GM23338 (cell line): ENCODE measurements at regions not wholly inside any gene's neighbourhood (a gene's known extent, or its start where the extent isn't known, plus 50 kb on each side); places are given as distances from the start of the nearest gene placed in this dataset.

Source experiments
- ATAC-seq: fragments of 200-7000 bp; cut with Tn5 transposase; 3 replicates; pipeline ENCODE4 v1.9.1; 2020
- DNase-seq: peaks from one replicate; pipeline ENCODE4 v3.0.0-alpha.2; 2015; ENCODE audit warnings: low spot score
- H2AFZ ChIP-seq: fragments of 200-600 bp; sonication (generic); 2 replicates; pipeline ENCODE4 v1.8.0; 2016; ENCODE audit warnings: antibody characterized with exemption, mild to moderate bottlenecking, moderate library complexity
- H3F3A ChIP-seq: fragments of 200-600 bp; sonication (generic); replicated peaks from 2 replicates; pipeline ENCODE4 v1.8.0; 2017; ENCODE audit warnings: antibody characterized with exemption, mixed run types, low read depth
- H3K27ac ChIP-seq: fragments of 200-600 bp; sonication (generic); 2 replicates; pipeline ENCODE4 v1.6.1; 2016; ENCODE audit warnings: low read depth
- H3K27me3 ChIP-seq: fragments of 200-600 bp; sonication (generic); 2 replicates; pipeline ENCODE4 v1.8.0; 2016; ENCODE audit warnings: mild to moderate bottlenecking, mixed run types, moderate library complexity; ENCODE audit not compliant: insufficient read depth
- H3K36me3 ChIP-seq: fragments of 200-600 bp; sonication (generic); 2 replicates; pipeline ENCODE4 v1.8.0; 2016; ENCODE audit warnings: mild to moderate bottlenecking; ENCODE audit not compliant: insufficient read depth
- H3K4me1 ChIP-seq: fragments of 200-600 bp; sonication (generic); 2 replicates; pipeline ENCODE4 v1.8.0; 2016; ENCODE audit warnings: mild to moderate bottlenecking, moderate library complexity; ENCODE audit not compliant: insufficient read depth
- H3K4me2 ChIP-seq: fragments of 200-600 bp; sonication (generic); 2 replicates; pipeline ENCODE4 v1.7.1; 2017; ENCODE audit warnings: mixed run types
- H3K4me3 ChIP-seq: fragments of 200-600 bp; sonication (generic); 2 replicates; pipeline ENCODE4 v1.6.1; 2016; ENCODE audit warnings: mixed run types
- H3K79me2 ChIP-seq: fragments of 200-600 bp; sonication (generic); replicated peaks from 2 replicates; pipeline ENCODE4 v1.8.0; 2017; ENCODE audit warnings: mild to moderate bottlenecking; ENCODE audit not compliant: insufficient read depth
- H3K9me2 ChIP-seq: fragments of 200-600 bp; sonication (generic); 2 replicates; pipeline ENCODE4 v1.8.0; 2017; ENCODE audit not compliant: insufficient read depth
- H4K20me1 ChIP-seq: fragments of 200-600 bp; sonication (generic); replicated peaks from 2 replicates; pipeline ENCODE4 v1.8.0; 2017; ENCODE audit warnings: mild to moderate bottlenecking; ENCODE audit not compliant: insufficient read depth
- H3K27ac Mint-ChIP-seq: 2 replicates; pipeline ENCODE4 v1.8.0; 2020; ENCODE audit warnings: inconsistent platforms, mild to moderate bottlenecking, moderate library complexity, mixed read lengths
- H3K27me3 Mint-ChIP-seq: 3 replicates; pipeline ENCODE4 v1.8.0; 2022; ENCODE audit warnings: low read depth, mild to moderate bottlenecking, moderate library complexity, mixed read lengths, inconsistent platforms; ENCODE audit not compliant: insufficient read depth, poor library complexity
- H3K36me3 Mint-ChIP-seq: 3 replicates; pipeline ENCODE4 v1.8.0; 2021; ENCODE audit warnings: low read depth, mild to moderate bottlenecking, inconsistent platforms, moderate library complexity, mixed read lengths
- H3K4me1 Mint-ChIP-seq: 3 replicates; pipeline ENCODE4 v1.8.0; 2020; ENCODE audit warnings: mild to moderate bottlenecking, inconsistent platforms, mixed read lengths
- H3K4me3 Mint-ChIP-seq: 3 replicates; pipeline ENCODE4 v1.8.0; 2021; ENCODE audit warnings: moderate library complexity, mild to moderate bottlenecking, inconsistent platforms, mixed read lengths
- H3K9me3 Mint-ChIP-seq: 3 replicates; pipeline ENCODE4 v1.8.0; 2020; ENCODE audit warnings: moderate library complexity, mild to moderate bottlenecking, inconsistent platforms, mixed read lengths
- CREB1 ChIP-seq: fragments of 250-450 bp; sonication (Bioruptor Pico); IDR thresholded peaks from 2 replicates; pipeline ENCODE4 v1.5.0; 2020; ENCODE audit warnings: low read depth, mild to moderate bottlenecking, moderate library complexity
- EZH2 ChIP-seq: fragments of 200-600 bp; sonication (generic); IDR thresholded peaks from one replicate; pipeline ENCODE4 v1.8.0; 2017; ENCODE audit warnings: antibody characterized with exemption, mild to moderate bottlenecking, low read depth; ENCODE audit not compliant: unreplicated experiment
- EZH2phosphoT487 ChIP-seq: fragments of 200-600 bp; sonication (generic); IDR thresholded peaks from one replicate; pipeline ENCODE4 v1.8.1; 2018; ENCODE audit warnings: antibody characterized with exemption; ENCODE audit not compliant: unreplicated experiment
- JUNB ChIP-seq: IDR thresholded peaks from one replicate; pipeline ENCODE4 v1.6.1; 2016; ENCODE audit warnings: antibody characterized with exemption; ENCODE audit not compliant: unreplicated experiment
- NANOG ChIP-seq: IDR thresholded peaks from 2 replicates; pipeline ENCODE4 v1.6.1; 2016; ENCODE audit warnings: antibody characterized with exemption, borderline replicate concordance
- POLR2AphosphoS5 ChIP-seq: IDR thresholded peaks from 2 replicates; pipeline ENCODE4 v1.6.1; 2016; ENCODE audit warnings: antibody characterized with exemption, low read depth
- STAT1 ChIP-seq: IDR thresholded peaks from one replicate; pipeline ENCODE4 v1.6.1; 2016; ENCODE audit warnings: antibody characterized with exemption; ENCODE audit not compliant: unreplicated experiment
- ZNF114 ChIP-seq: fragments of 250-450 bp; sonication (Bioruptor Pico); IDR thresholded peaks from 2 replicates; pipeline ENCODE4 v1.5.0; 2020; ENCODE audit warnings: mild to moderate bottlenecking, moderate library complexity
- ZNF331 ChIP-seq: fragments of 250-450 bp; sonication (Bioruptor Pico); IDR thresholded peaks from 2 replicates; pipeline ENCODE4 v1.5.0; 2020; ENCODE audit warnings: low read depth, mild to moderate bottlenecking, moderate library complexity
- TF ChIP-seq, protein P1 (sequence below): IDR thresholded peaks from one replicate; pipeline ENCODE4 v1.6.1; 2018; ENCODE audit warnings: antibody characterized with exemption; ENCODE audit not compliant: unreplicated experiment
- TF ChIP-seq, protein P2 (sequence below): IDR thresholded peaks from 2 replicates; pipeline ENCODE4 v1.6.1; 2016; ENCODE audit warnings: antibody characterized with exemption
- TF ChIP-seq, protein P3 (sequence below): fragments of 250-450 bp; sonication (Bioruptor Pico); IDR thresholded peaks from 2 replicates; pipeline ENCODE4 v1.5.0; 2020; ENCODE audit warnings: mild to moderate bottlenecking, moderate library complexity
- TF ChIP-seq, protein P4 (sequence below), 2 experiments: fragments of 200-600 bp in 1 of 2; sonication (generic) in 1 of 2; conservative IDR thresholded peaks; 2 replicates each; pipeline versions ENCODE4 v1.5.1 to v1.6.1; 2016 to 2017; ENCODE audit warnings: antibody characterized with exemption in 2 of 2, low read depth in 2 of 2, mild to moderate bottlenecking in 2 of 2, moderate library complexity in 1 of 2

DNA sequence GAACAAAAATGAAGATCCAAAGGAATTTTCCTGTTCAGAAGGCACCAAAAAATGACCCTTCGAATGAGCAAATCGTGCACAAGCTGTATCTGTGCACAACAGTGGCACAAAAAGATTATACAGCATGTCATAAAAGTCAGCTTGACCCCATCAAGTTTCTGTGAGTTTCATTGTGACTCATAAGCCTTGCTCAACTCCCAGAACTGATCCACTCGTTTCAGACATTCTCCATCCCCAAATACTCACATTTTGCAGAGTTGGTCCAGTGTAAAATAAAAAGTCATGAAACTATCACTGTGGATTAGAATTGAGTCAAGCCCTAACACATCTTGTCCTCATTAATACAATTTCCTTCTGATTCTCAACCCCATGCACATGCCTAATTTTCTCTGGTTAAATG lies 174.7 kb upstream of the PKN2 start:
- no peaks in the 10 kb centered on the region for H4K20me1 ChIP-seq
- H3K36me3 ChIP-seq: no peaks in the 10 kb centered on the region
- TF ChIP-seq, protein P1, sequence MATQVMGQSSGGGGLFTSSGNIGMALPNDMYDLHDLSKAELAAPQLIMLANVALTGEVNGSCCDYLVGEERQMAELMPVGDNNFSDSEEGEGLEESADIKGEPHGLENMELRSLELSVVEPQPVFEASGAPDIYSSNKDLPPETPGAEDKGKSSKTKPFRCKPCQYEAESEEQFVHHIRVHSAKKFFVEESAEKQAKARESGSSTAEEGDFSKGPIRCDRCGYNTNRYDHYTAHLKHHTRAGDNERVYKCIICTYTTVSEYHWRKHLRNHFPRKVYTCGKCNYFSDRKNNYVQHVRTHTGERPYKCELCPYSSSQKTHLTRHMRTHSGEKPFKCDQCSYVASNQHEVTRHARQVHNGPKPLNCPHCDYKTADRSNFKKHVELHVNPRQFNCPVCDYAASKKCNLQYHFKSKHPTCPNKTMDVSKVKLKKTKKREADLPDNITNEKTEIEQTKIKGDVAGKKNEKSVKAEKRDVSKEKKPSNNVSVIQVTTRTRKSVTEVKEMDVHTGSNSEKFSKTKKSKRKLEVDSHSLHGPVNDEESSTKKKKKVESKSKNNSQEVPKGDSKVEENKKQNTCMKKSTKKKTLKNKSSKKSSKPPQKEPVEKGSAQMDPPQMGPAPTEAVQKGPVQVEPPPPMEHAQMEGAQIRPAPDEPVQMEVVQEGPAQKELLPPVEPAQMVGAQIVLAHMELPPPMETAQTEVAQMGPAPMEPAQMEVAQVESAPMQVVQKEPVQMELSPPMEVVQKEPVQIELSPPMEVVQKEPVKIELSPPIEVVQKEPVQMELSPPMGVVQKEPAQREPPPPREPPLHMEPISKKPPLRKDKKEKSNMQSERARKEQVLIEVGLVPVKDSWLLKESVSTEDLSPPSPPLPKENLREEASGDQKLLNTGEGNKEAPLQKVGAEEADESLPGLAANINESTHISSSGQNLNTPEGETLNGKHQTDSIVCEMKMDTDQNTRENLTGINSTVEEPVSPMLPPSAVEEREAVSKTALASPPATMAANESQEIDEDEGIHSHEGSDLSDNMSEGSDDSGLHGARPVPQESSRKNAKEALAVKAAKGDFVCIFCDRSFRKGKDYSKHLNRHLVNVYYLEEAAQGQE: no peak
- no peak for TF ChIP-seq EZH2phosphoT487
- TF ChIP-seq STAT1: no peak
- TF ChIP-seq CREB1 (CRISPR knock-in tag): no peak
- TF ChIP-seq, protein P2, sequence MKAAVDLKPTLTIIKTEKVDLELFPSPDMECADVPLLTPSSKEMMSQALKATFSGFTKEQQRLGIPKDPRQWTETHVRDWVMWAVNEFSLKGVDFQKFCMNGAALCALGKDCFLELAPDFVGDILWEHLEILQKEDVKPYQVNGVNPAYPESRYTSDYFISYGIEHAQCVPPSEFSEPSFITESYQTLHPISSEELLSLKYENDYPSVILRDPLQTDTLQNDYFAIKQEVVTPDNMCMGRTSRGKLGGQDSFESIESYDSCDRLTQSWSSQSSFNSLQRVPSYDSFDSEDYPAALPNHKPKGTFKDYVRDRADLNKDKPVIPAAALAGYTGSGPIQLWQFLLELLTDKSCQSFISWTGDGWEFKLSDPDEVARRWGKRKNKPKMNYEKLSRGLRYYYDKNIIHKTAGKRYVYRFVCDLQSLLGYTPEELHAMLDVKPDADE: no peak
- TF ChIP-seq NANOG: no peak
- TF ChIP-seq, protein P3, sequence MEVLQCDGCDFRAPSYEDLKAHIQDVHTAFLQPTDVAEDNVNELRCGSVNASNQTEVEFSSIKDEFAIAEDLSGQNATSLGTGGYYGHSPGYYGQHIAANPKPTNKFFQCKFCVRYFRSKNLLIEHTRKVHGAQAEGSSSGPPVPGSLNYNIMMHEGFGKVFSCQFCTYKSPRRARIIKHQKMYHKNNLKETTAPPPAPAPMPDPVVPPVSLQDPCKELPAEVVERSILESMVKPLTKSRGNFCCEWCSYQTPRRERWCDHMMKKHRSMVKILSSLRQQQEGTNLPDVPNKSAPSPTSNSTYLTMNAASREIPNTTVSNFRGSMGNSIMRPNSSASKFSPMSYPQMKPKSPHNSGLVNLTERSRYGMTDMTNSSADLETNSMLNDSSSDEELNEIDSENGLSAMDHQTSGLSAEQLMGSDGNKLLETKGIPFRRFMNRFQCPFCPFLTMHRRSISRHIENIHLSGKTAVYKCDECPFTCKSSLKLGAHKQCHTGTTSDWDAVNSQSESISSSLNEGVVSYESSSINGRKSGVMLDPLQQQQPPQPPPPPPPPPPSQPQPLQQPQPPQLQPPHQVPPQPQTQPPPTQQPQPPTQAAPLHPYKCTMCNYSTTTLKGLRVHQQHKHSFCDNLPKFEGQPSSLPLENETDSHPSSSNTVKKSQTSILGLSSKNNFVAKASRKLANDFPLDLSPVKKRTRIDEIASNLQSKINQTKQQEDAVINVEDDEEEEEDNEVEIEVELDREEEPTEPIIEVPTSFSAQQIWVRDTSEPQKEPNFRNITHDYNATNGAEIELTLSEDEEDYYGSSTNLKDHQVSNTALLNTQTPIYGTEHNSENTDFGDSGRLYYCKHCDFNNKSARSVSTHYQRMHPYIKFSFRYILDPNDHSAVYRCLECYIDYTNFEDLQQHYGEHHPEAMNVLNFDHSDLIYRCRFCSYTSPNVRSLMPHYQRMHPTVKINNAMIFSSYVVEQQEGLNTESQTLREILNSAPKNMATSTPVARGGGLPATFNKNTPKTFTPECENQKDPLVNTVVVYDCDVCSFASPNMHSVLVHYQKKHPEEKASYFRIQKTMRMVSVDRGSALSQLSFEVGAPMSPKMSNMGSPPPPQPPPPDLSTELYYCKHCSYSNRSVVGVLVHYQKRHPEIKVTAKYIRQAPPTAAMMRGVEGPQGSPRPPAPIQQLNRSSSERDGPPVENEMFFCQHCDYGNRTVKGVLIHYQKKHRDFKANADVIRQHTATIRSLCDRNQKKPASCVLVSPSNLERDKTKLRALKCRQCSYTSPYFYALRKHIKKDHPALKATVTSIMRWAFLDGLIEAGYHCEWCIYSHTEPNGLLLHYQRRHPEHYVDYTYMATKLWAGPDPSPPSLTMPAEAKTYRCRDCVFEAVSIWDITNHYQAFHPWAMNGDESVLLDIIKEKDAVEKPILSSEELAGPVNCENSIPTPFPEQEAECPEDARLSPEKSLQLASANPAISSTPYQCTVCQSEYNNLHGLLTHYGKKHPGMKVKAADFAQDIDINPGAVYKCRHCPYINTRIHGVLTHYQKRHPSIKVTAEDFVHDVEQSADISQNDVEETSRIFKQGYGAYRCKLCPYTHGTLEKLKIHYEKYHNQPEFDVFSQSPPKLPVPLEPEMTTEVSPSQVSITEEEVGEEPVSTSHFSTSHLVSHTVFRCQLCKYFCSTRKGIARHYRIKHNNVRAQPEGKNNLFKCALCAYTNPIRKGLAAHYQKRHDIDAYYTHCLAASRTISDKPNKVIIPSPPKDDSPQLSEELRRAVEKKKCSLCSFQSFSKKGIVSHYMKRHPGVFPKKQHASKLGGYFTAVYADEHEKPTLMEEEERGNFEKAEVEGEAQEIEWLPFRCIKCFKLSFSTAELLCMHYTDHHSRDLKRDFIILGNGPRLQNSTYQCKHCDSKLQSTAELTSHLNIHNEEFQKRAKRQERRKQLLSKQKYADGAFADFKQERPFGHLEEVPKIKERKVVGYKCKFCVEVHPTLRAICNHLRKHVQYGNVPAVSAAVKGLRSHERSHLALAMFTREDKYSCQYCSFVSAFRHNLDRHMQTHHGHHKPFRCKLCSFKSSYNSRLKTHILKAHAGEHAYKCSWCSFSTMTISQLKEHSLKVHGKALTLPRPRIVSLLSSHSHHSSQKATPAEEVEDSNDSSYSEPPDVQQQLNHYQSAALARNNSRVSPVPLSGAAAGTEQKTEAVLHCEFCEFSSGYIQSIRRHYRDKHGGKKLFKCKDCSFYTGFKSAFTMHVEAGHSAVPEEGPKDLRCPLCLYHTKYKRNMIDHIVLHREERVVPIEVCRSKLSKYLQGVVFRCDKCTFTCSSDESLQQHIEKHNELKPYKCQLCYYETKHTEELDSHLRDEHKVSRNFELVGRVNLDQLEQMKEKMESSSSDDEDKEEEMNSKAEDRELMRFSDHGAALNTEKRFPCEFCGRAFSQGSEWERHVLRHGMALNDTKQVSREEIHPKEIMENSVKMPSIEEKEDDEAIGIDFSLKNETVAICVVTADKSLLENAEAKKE (CRISPR knock-in tag): no peak
- TF ChIP-seq JUNB: no peak
- TF ChIP-seq, protein P4, sequence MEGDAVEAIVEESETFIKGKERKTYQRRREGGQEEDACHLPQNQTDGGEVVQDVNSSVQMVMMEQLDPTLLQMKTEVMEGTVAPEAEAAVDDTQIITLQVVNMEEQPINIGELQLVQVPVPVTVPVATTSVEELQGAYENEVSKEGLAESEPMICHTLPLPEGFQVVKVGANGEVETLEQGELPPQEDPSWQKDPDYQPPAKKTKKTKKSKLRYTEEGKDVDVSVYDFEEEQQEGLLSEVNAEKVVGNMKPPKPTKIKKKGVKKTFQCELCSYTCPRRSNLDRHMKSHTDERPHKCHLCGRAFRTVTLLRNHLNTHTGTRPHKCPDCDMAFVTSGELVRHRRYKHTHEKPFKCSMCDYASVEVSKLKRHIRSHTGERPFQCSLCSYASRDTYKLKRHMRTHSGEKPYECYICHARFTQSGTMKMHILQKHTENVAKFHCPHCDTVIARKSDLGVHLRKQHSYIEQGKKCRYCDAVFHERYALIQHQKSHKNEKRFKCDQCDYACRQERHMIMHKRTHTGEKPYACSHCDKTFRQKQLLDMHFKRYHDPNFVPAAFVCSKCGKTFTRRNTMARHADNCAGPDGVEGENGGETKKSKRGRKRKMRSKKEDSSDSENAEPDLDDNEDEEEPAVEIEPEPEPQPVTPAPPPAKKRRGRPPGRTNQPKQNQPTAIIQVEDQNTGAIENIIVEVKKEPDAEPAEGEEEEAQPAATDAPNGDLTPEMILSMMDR (conservative IDR thresholded peaks at IDR 0.05; ENCODE audit: low read depth in 2 of 2): no peak
- no peak for TF ChIP-seq ZNF114 (CRISPR knock-in tag)
- no peak for TF ChIP-seq ZNF331 (CRISPR knock-in tag)
- TF ChIP-seq EZH2: no peak
- no peak for TF ChIP-seq POLR2AphosphoS5
- H3K79me2 ChIP-seq: no peaks in the 10 kb centered on the region
- H3F3A ChIP-seq: no peaks in the 10 kb centered on the region
- Mint-ChIP-seq H3K27ac (no peak overlapping the region), H3K36me3 (no peaks in the 10 kb centered on the region), H3K4me1 (no peaks in the 10 kb centered on the region), H3K9me3 (peaks cover 4% of the 10 kb centered on the region; the same call in 1 of the 3 replicates), H3K27me3 (no peaks in the 10 kb centered on the region), H3K4me3 (no peak overlapping the region)
- no peak overlapping the region for H3K4me3 ChIP-seq
- no peaks in the 10 kb centered on the region for H3K4me1 ChIP-seq
- H3K4me2 ChIP-seq: no peak overlapping the region
- no peak for ATAC-seq
- H3K27me3 ChIP-seq: no peaks in the 10 kb centered on the region
- DNase-seq: no peak
- H3K9me2 ChIP-seq: 0 out of 2 replicates have a peak, but pooled peaks cover 3% of the 10 kb centered on the region
- no peak overlapping the region for H3K27ac ChIP-seq
- no peak overlapping the region for H2AFZ ChIP-seq
